ENCODE measurements at regions not wholly inside any gene's neighbourhood (a gene's known extent, or its start where the extent isn't known, plus 50 kb on each side); places are given as distances from the start of the nearest gene placed in this dataset.
"Not testable (repeated sequence)": the region's sequence is repeated elsewhere in the genome, so short reads cannot be mapped to it uniquely, and the experiment has no call there.

GRCh38 chr12:124191966-124192365, 102.9 kb upstream of the RFLNA start:
- no peak for DNase-seq

DNA sequence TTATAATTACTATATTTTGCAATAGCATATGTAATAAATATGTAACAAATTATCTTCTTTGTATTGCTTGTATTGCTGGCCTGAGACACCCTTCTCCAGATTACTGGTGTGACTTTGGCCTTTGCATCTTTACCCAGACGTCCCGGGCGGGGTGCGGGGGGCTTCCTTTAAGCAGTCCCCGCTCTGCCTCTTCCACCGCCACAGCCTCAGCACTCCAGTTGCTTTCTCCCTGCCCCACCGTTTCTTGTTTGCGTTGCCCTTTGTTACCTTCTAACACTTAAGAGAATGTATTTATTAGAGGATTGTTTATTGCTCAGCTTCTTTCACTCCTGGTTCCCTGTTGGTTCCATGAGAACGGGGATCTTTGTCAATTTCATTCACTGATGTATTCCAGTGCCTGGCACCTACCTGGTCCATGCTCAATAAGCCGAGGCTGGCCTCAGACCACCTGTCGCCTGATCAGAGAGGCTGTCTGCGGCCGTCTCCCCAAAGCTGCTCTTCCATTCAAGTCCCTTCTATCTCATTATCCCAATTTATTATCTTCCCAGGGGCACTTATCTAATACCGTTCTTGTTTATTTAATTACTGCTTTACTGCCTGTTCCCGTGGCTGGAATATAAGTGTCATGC, 100.5 kb upstream of the RFLNA start:
- no peak for DNase-seq

- DNase-seq, result no peak
These were observed 99.9 kb upstream of the RFLNA start for GRCh38 chr12:124194893-124195566.

DNA sequence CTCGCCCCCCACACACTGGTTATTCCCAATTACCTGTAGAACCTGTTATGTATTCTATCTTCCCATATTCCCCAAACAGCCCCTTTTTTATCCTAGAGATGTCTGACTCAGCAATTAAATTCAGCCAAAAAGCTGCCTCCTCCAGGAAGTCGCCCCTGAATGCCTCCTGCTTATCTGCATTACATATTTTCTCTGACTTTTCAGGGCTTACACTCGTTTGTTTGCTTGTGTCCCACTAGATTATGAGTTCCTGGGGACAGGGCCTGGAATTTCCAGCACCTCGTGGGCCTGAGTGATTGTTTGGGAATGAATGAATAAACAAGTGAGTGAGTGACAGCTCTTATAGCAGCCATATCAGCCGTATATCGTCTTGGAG, 99.3 kb upstream of the RFLNA start:
- no peak for DNase-seq

- no peak for DNase-seq
These were observed 98.7 kb upstream of the RFLNA start for GRCh38 chr12:124196236-124196635.

DNA sequence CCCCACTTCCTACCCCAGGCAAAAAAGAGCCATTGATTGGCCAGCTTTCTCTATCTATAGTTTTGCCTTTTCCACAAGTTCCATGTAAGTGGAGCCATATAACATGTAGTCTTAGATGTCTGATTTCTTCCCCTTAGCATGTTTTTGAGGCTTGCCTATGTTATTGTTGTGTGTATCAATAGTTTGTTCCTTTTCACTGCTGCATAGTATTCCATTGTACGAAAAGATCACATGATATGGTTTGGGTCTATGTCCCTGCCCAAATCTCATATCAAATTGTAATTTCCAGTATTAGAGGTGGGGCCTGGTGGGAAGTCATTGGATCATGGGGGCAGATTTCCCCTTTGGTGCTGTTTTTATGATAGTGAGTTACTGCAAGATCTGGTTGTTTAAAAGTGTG, 93.6 kb upstream of the RFLNA start:
- no peak for DNase-seq

GRCh38 chr12:124203176-124203575, 91.7 kb upstream of the RFLNA start:
- no peak for DNase-seq

GRCh38 chr12:124205405-124205804, 89.5 kb upstream of the RFLNA start:
- no peak for DNase-seq

GRCh38 chr12:124207049-124207448, 87.8 kb upstream of the RFLNA start:
- no peak for DNase-seq

GRCh38 chr12:124207617-124208016, 87.3 kb upstream of the RFLNA start:
- no peak for DNase-seq

DNA sequence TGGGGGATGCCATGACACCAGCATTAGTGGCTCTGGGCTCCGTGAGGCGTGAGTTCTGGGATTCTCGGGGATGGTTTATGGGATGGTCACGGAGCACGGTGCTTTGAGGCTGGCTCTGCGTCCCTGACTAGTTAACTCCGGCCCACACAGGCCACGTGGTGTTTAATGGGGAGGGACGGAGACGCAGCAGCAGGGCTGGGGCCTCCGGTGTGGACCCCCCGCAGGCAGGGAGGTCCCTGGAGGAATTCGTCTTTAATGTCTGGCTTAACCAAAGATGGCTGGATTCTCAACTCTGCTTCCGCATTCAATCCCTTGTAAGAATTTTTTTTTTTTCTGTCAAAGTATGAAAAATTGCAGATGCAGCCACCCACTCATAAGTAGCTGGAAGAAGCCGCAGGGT, 86.4 kb upstream of the RFLNA start:
- no peak for DNase-seq

DNA sequence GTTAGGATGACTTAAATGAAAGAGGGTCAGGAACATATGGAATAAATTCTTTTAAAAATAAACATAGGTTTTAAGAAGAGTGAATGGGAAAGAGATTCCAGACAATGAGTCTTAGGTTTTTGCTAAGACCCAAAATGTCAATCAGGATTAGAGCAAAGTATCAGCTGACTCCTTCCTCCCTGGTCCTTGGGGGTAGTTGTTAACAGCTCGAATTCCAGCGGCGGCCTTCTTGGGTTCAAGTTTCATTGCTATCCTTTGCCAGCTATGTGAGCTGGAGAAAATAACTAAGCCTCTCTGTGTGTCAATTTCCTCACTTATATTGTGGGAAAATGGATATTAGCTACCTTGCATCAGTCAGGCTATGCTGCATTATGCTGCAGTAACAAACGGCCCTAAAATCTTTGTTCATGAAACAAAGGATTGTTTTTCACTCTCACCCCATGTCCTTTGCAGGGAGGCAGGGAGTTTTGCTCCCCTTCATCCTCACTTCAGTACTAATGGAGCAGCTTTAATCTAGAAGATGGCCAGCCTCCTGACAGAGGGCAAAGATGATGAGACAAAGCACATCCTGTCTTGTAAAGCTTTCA, 83.8 kb upstream of the RFLNA start:
- no peak for DNase-seq

DNA sequence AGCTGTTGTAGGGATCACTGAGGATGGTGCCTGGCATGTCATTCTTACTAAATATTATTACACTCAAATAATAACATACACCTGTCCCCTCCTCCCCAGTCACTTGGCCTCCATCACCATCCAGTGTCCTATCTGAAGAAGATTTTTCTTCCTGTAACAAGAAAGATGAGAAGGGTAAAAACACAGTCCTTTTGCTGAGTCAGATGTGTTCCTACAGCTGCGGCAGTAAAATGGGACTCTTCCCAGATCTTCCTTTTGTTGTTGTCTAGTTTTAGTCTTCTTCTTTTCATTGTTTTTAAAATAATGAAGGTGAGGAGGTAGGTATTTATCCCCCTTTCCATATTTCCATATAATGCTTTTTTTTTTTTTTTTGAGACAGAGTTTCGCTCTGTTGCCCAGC, 83.1 kb upstream of the RFLNA start:
- no peak for DNase-seq

GRCh38 chr12:124213666-124214347, 81.1 kb upstream of the RFLNA start:
- no peak for DNase-seq

- no peak for DNase-seq
These were observed 80.3 kb upstream of the RFLNA start for GRCh38 chr12:124214574-124214973.

- DNase-seq, result no peak
These were observed 77.9 kb upstream of the RFLNA start for GRCh38 chr12:124216966-124217365.

DNA sequence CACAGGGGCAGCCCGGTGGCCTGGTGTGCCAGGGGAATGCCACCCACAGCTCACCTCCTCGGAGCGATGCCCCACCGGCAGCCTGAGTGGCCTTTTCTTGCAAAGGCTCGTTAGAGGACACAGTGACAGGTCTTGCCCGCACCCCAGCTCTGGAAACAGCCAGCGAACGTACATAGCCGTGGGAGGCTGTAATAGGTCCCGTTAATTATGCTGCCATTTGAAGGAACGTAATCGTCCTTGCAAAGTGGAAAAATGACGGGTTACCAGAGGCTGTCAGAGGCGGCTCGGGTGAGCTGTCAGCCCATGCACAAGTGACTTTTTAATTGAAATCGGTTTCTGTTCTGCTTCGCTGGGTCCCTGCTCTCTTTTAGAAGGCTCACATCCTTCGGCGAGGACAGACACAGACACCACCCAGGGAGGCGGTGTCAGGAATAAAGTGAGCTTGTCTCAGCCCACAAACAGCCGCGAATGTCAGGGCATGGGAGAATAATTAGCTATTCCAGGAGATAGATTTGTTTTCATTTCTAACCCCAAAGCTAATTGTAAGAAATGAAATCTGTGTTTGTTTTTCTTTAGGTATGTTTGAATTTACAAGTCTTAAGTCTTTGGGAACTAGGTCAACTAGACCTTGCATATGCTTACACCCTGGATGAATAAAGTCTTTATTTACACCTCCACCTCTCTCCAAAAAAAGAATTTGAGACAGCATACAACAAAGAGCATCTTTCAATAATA, 77.2 kb upstream of the RFLNA start:
- DNase-seq, result peak; percentile 74

- DNase-seq, result no peak
These were observed 76.7 kb upstream of the RFLNA start for GRCh38 chr12:124218243-124218560.

DNA sequence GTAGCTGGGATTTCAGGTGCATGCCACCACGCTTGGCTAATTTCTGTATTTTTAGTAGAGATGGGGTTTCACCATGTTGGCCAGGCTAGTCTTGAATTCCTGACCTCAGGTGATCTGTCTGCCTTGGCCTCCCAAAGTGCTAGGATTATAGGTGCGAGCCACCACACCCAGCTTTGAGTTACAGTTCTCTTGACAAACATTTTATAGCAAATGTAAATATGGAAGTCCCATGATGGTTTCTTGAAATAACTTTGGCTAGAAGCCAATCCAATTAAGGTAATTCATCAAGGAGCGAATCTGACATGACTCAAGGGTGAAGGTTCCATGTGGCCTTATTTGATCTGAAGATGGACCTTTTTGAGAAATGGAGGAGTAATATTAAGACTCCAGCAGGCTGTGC, 76.2 kb upstream of the RFLNA start:
- not testable (repeated sequence) for DNase-seq

GRCh38 chr12:124222368-124223245, 72.3 kb upstream of the RFLNA start:
- DNase-seq, result no peak

DNA sequence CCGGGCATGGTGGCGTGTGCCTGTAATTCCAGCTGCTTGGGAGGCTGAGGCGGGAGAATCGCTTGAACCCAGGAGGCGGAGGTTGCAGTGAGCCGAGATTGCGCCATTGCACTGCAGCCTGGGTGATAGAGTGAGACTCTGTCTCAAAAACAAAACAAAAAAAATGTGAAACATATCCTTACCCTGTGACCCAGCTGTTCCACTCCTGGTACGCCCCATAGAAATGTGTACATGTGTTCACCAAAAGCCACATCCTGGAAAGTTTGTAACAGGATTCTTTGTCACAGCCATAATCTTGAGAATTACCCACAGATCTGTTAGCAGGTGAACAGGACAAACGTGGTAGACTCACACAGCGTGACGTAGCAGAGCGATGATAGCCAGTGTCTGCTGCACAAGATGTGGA, 71.2 kb upstream of the RFLNA start:
- DNase-seq, result not testable (repeated sequence)

DNA sequence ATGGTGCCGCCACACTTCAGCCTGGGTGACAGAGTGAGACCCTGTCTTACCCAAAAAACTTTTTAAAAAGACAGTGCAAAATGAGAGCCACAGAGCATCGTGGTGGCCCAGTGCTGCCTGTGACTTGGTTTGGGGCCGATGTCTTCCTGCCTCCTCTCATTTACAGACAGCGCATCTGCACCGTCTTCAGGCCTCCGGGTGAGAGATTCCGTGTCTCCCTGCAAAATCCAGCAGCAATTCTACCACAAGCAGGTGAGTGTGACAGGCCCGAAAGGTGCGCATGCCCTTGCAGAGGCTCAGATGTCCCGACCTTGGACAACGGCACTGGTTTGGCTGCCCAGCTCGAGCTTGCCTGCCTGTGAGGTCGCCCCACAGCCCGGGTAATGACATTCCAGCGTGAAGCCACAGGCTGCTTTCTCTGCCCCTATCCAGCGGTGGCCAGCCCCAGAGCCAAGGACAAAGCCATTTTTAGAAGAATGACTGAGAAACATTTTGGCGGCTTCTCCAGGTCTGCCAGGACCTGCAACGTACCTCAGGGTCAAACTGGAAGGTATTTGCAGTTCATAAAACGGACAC, 70.3 kb upstream of the RFLNA start:
- no peak for DNase-seq
